Osteoblast (primary cell): ENCODE measurements at regions not wholly inside any gene's neighbourhood (a gene's known extent, or its start where the extent isn't known, plus 50 kb on each side); places are given as distances from the start of the nearest gene placed in this dataset.

Experiments
- DNase-seq: peaks from one replicate; pipeline ENCODE4 v3.0.0; 2011; ENCODE audit warnings: low spot score, mixed read lengths; ENCODE audit not compliant: insufficient read length; ENCODE audit errors: missing footprints
- H2AFZ ChIP-seq: 2 replicates; pipeline ENCODE4 v1.6.0; 2011; ENCODE audit warnings: mild to moderate bottlenecking, low read length
- H3K27ac ChIP-seq: 2 replicates; pipeline ENCODE4 v1.5.1; 2011; ENCODE audit warnings: mild to moderate bottlenecking, low read depth, low read length, moderate library complexity
- H3K27me3 ChIP-seq: 2 replicates; pipeline ENCODE4 v1.6.0; 2012; ENCODE audit warnings: mild to moderate bottlenecking, control low read depth, inconsistent platforms, low read length, moderate library complexity; ENCODE audit not compliant: insufficient read depth
- H3K36me3 ChIP-seq: 2 replicates; pipeline ENCODE4 v1.5.1; 2011; ENCODE audit warnings: mild to moderate bottlenecking, low read length, control low read depth, moderate library complexity; ENCODE audit not compliant: insufficient read depth
- H3K4me1 ChIP-seq: 2 replicates; pipeline ENCODE4 v1.5.1; 2011; ENCODE audit warnings: mild to moderate bottlenecking, low read length, control low read depth, moderate library complexity; ENCODE audit not compliant: insufficient read depth
- H3K4me2 ChIP-seq: 2 replicates; pipeline ENCODE4 v1.6.0; 2011; ENCODE audit warnings: mild to moderate bottlenecking, low read length; ENCODE audit not compliant: insufficient read depth
- H3K4me3 ChIP-seq: fragments of 200-600 bp; sonication (generic); 3 replicates; pipeline ENCODE4 v1.5.1; 2012; ENCODE audit warnings: mild to moderate bottlenecking, low read length, inconsistent platforms; ENCODE audit not compliant: insufficient read depth
- H3K79me2 ChIP-seq: 2 replicates; pipeline ENCODE4 v1.6.0; 2012; ENCODE audit warnings: mild to moderate bottlenecking, low read length, control low read depth, inconsistent platforms; ENCODE audit not compliant: insufficient read depth
- H3K9me3 ChIP-seq: 2 replicates; pipeline ENCODE4 v1.5.1; 2011; ENCODE audit warnings: low read depth, low read length, control low read depth
- H4K20me1 ChIP-seq: 2 replicates; pipeline ENCODE4 v1.6.0; 2012; ENCODE audit warnings: mild to moderate bottlenecking, low read length, control low read depth; ENCODE audit not compliant: insufficient read depth
- CTCF ChIP-seq: IDR thresholded peaks from 2 replicates; pipeline ENCODE4 v1.5.1; 2011; ENCODE audit warnings: mild to moderate bottlenecking, low read depth, low read length, moderate library complexity; ENCODE audit errors: extremely low read depth

GRCh38 chr9:73219985-73220626 lies 68.4 kb downstream of the ANXA1 start:
- Histone ChIP-seq H3K79me2 (no peaks in the 10 kb centered on the region), H3K36me3 (no peaks in the 10 kb centered on the region), H3K9me3 (no peaks in the 10 kb centered on the region), H3K4me1 (no peaks in the 10 kb centered on the region), H3K27ac (no peak overlapping the region), H4K20me1 (no peaks in the 10 kb centered on the region), H3K27me3 (no peaks in the 10 kb centered on the region), H3K4me2 (no peak overlapping the region), H3K4me3 (no peak overlapping the region), H2AFZ (no peak overlapping the region)
- DNase-seq = no peak
- TF ChIP-seq CTCF = no peak

- Histone ChIP-seq H3K9me3 (no peaks in the 10 kb centered on the region), H3K36me3 (no peaks in the 10 kb centered on the region), H3K4me3 (no peak overlapping the region), H3K27me3 (no peaks in the 10 kb centered on the region), H2AFZ (no peak overlapping the region), H3K79me2 (no peaks in the 10 kb centered on the region), H3K4me2 (no peak overlapping the region), H3K4me1 (no peaks in the 10 kb centered on the region), H4K20me1 (no peaks in the 10 kb centered on the region), H3K27ac (no peak overlapping the region)
- no peak for TF ChIP-seq CTCF
- no peak for DNase-seq
Observed at GRCh38 chr9:73223594-73223993, 71.9 kb downstream of the ANXA1 start.

- no peaks in the 10 kb centered on the region for H4K20me1 ChIP-seq
- no peaks in the 10 kb centered on the region for H3K27me3 ChIP-seq
- H3K9me3 ChIP-seq = no peaks in the 10 kb centered on the region
- no peak for TF ChIP-seq CTCF
- no peak overlapping the region for H2AFZ ChIP-seq
- H3K4me1 ChIP-seq = no peaks in the 10 kb centered on the region
- H3K79me2 ChIP-seq = no peaks in the 10 kb centered on the region
- no peaks in the 10 kb centered on the region for H3K36me3 ChIP-seq
- DNase-seq = no peak
- no peak overlapping the region for H3K4me3 ChIP-seq
- no peak overlapping the region for H3K4me2 ChIP-seq
- no peak overlapping the region for H3K27ac ChIP-seq
Observed at GRCh38 chr9:73229543-73229942, 77.9 kb downstream of the ANXA1 start.

- H3K36me3 ChIP-seq = no peaks in the 10 kb centered on the region
- DNase-seq = no peak
- no peak overlapping the region for H3K27ac ChIP-seq
- no peak for TF ChIP-seq CTCF
- no peaks in the 10 kb centered on the region for H3K4me1 ChIP-seq
- H3K4me2 ChIP-seq = no peak overlapping the region
- no peaks in the 10 kb centered on the region for H4K20me1 ChIP-seq
- no peak overlapping the region for H3K4me3 ChIP-seq
- H2AFZ ChIP-seq = no peak overlapping the region
- H3K9me3 ChIP-seq = no peaks in the 10 kb centered on the region
- no peaks in the 10 kb centered on the region for H3K79me2 ChIP-seq
- no peaks in the 10 kb centered on the region for H3K27me3 ChIP-seq
Observed at GRCh38 chr9:73230251-73230650, 78.6 kb downstream of the ANXA1 start.
